ENCODE measurements at regions not wholly inside any gene's neighbourhood (a gene's known extent, or its start where the extent isn't known, plus 50 kb on each side); places are given as distances from the start of the nearest gene placed in this dataset.

DNA sequence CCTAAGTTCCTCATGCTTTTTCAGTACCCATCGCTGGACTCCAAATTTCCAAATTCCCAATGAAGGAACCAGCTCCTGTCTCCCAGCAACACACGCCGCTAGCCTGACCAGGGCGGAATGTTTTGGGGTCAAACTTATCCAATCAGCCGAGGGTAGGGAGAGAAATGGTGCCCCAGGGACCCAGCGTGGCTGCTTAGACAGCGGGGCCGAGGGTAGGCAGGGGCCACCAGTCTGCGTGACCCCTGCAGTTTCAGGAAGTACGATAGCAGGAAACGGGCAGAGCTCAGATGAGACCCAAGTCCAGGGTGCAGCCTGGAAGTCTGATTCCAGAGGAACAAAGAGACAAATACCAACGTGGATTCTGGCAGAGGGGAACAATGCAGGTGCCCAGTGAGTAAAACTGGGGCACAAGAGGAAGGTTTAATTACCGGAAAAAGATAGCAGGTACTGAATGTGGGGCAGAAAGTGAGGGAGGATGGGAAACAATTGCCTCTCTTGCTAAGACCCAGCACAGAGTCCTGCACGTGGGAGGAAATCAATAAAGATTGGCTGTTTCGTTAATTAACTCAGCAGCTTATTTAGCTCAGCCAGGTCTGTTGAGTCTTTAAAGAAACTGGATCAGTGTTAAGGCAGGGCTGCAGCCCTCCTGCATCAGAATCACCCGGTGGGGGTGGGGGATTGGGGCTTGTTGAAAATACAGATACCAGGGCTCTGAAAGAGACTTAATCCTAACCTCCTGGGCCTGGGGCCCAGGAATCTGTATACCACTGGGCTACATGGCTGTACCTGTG, 50.4 kb upstream of the NFE2L3 start:
- DNase-seq, result no peak

DNA sequence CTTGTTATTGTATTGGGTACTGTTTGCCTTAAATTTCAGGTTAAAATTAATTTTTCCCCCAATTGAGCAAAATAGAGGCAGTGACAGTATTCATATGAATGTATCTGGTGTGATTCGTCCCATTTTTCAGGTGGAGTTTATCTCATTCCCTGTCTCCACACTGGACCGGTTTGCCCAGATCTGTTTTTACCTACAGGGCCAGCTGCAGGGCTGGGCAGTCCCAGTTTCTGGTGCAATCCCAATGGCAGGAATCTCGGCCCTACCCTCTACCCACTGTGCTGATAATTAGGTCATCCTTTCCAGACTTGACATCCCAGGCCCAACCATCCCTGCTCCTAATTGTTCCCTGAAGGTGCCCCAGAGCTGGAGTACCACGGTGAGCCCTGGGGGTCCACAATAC, 49.8 kb upstream of the NFE2L3 start:
- no peak for DNase-seq
